KOPT-K1 (cell line): ENCODE measurements at regions not wholly inside any gene's neighbourhood (a gene's known extent, or its start where the extent isn't known, plus 50 kb on each side); places are given as distances from the start of the nearest gene placed in this dataset.
"Not testable (repeated sequence)": the region's sequence is repeated elsewhere in the genome, so short reads cannot be mapped to it uniquely, and the experiment has no call there.

ENCODE experiments used
- H3K27ac ChIP-seq: fragments of 200-600 bp; sonication (generic); 2 replicates; pipeline ENCODE4 v1.5.1; 2016; ENCODE audit warnings: antibody characterized with exemption, mild to moderate bottlenecking, low read depth, low read length; ENCODE audit not compliant: poor library complexity, severe bottlenecking
- H3K36me3 ChIP-seq: fragments of 200-600 bp; sonication (generic); 2 replicates; pipeline ENCODE4 v1.5.1; 2017; ENCODE audit warnings: antibody characterized with exemption, mild to moderate bottlenecking, low read length, moderate library complexity; ENCODE audit not compliant: insufficient read depth
- H3K9me3 ChIP-seq: fragments of 200-600 bp; sonication (generic); 2 replicates; pipeline ENCODE4 v1.5.1; 2017; ENCODE audit warnings: antibody characterized with exemption, low read length, mild to moderate bottlenecking; ENCODE audit not compliant: insufficient read depth, poor library complexity, severe bottlenecking

DNA sequence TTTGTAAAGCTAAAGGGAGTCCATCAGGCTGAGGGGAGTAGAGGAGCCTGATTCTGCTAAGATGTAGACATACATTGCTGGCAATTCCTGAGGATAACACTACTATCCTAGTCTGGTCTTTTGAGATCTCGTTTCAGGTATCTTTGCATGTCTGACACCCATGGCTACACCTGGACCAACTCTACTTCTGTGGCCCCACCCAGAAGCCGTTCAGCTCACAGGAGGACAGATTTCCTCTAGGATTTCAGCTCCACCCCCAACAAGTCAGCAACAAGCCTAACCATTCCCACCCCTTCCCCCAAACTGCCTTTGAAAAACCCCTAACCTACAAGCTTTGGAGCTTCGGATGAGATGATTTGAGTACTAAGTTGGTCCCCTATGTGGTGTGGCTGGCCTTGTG is 848.2 kb downstream of the NLGN4X start:
- Histone ChIP-seq H3K27ac (no peak overlapping the region), H3K36me3 (no peaks in the 10 kb centered on the region), H3K9me3 (no peaks in the 10 kb centered on the region)

GRCh38 chrX:5341902-5342301 is 886.8 kb downstream of the NLGN4X start:
- H3K36me3 ChIP-seq: no peaks in the 10 kb centered on the region
- H3K27ac ChIP-seq: no peak overlapping the region
- no peaks in the 10 kb centered on the region for H3K9me3 ChIP-seq

GRCh38 chrX:5337160-5337559 is 891.5 kb downstream of the NLGN4X start:
- Histone ChIP-seq H3K9me3 (no peaks in the 10 kb centered on the region), H3K36me3 (no peaks in the 10 kb centered on the region), H3K27ac (no peak overlapping the region)

GRCh38 chrX:5324546-5324945 is 904.1 kb downstream of the NLGN4X start:
- Histone ChIP-seq H3K36me3 (no peaks in the 10 kb centered on the region), H3K9me3 (no peaks in the 10 kb centered on the region), H3K27ac (no peak overlapping the region)

GRCh38 chrX:5314148-5314547 is 914.5 kb downstream of the NLGN4X start:
- Histone ChIP-seq H3K27ac (no peak overlapping the region), H3K36me3 (no peaks in the 10 kb centered on the region), H3K9me3 (no peaks in the 10 kb centered on the region)

GRCh38 chrX:5307416-5307815 is 921.3 kb downstream of the NLGN4X start:
- Histone ChIP-seq H3K36me3 (no peaks in the 10 kb centered on the region), H3K9me3 (no peaks in the 10 kb centered on the region), H3K27ac (no peak overlapping the region)

- Histone ChIP-seq H3K27ac (no peak overlapping the region), H3K9me3 (no peaks in the 10 kb centered on the region)
These were observed 922.0 kb downstream of the NLGN4X start for GRCh38 chrX:5306654-5307121.

GRCh38 chrX:5305452-5305851 is 923.2 kb downstream of the NLGN4X start:
- H3K9me3 ChIP-seq: no peaks in the 10 kb centered on the region
- no peak overlapping the region for H3K27ac ChIP-seq
- no peaks in the 10 kb centered on the region for H3K36me3 ChIP-seq

More at GRCh38 chrX:5306654-5307121, 922.0 kb downstream of the NLGN4X start:
- no peaks in the 10 kb centered on the region for H3K36me3 ChIP-seq

DNA sequence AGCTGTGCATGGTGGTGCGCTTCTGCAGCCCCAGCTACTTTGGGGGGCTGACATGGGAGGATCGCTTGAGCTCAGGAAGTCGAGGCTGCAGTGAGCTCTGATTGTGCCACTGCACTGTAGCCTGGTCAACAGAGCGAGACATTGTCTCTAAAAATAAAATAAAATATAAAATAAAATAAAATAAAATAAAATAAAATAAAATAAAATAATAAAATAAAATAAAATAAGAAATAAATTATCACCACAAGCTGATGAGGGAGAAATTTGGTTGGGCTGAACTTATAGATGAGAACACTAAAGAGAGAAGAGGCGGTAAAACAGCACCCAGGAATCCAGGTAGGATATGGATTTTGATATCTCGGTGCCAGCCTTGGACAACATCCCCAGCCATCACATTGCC is 933.7 kb downstream of the NLGN4X start:
- H3K36me3 ChIP-seq: no peaks in the 10 kb centered on the region
- H3K27ac ChIP-seq: no peak overlapping the region
- H3K9me3 ChIP-seq: no peaks in the 10 kb centered on the region

DNA sequence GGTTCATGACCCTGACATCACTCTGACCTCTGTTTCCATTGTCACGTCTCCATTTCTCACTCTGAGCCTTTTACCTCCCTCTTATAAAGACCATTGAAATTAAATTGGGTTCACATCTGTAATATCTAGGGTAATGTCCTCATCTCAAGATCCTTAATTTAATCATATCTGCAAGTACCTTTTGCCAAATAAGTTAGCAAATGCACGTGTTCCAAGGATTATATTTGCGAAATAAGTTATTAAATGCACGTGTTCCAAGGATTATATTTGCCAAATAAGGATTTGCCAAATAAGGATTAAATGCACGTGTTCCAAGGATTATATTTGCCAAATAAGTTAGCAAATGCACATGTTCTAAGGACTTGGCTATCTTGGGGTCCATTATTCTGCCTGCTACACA is 938.0 kb downstream of the NLGN4X start:
- no peaks in the 10 kb centered on the region for H3K9me3 ChIP-seq
- no peaks in the 10 kb centered on the region for H3K36me3 ChIP-seq
- H3K27ac ChIP-seq: no peak overlapping the region

- not testable (repeated sequence) for H3K36me3 ChIP-seq, H3K9me3 ChIP-seq, H3K27ac ChIP-seq
These were observed 938.7 kb downstream of the NLGN4X start for GRCh38 chrX:5289949-5290348.

GRCh38 chrX:5278908-5279307 is 949.8 kb downstream of the NLGN4X start:
- H3K27ac ChIP-seq: no peak overlapping the region
- H3K36me3 ChIP-seq: no peaks in the 10 kb centered on the region
- no peaks in the 10 kb centered on the region for H3K9me3 ChIP-seq

GRCh38 chrX:5265324-5265850 is 963.3 kb downstream of the NLGN4X start:
- H3K27ac ChIP-seq: no peak overlapping the region
- H3K36me3 ChIP-seq: no peaks in the 10 kb centered on the region
- H3K9me3 ChIP-seq: no peaks in the 10 kb centered on the region

GRCh38 chrX:5250106-5250505 is 978.6 kb downstream of the NLGN4X start:
- Histone ChIP-seq H3K9me3 (no peaks in the 10 kb centered on the region), H3K27ac (no peak overlapping the region), H3K36me3 (no peaks in the 10 kb centered on the region)

DNA sequence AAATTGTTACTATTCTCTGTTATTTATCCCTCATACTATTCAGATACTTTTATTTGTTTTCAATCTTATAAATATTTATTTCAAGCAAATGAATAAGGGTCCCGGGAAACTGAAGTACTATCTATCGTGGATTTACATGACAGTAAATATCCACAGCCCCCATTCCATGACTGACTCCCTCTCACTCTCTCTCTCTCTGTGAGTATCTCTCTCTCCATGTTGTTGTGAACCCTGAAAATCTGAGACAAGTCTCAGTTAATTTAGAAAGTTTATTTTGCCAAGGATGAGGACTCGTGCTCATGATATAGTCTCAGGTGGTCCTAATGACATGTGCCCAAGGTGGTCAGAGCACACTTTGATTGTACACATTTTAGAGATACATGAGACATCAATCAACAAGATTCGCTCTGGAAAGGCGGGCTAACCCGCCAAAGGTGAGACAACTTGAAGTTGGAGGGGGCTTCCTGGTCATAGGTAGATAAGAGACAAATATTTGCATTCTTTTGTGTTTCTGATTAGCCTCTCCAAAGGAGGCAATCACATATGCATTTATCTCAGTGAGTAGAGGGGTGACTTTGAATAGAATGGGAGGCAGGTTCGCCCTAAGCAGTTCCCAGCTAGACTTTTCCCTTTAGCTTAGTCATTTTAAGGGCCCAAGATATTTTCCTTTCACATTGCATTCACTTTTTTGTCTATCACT is 986.4 kb downstream of the NLGN4X start:
- H3K27ac ChIP-seq: no peak overlapping the region

DNA sequence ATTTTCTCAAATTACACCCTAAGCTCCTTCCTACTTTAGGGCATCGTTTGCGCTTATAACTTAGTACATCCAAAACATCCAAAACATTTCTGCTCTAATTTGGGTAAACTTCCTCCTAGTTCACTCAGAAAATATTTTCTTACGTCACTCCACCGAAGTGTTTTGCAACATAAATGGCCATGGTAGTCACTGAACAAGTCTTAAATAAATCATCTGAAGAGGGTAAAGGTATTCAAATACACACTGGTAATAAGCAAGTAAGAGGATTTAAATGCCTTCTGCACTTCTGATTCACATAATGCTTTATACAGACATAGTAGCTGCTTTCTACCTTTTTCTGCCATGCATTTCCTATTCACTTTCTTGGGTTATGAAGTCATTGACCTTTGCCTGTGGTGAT is 991.9 kb downstream of the NLGN4X start:
- Histone ChIP-seq H3K27ac (no peak overlapping the region), H3K36me3 (no peaks in the 10 kb centered on the region), H3K9me3 (no peaks in the 10 kb centered on the region)

More for the DNA sequence above, 986.4 kb downstream of the NLGN4X start:
- H3K36me3 ChIP-seq: no peaks in the 10 kb centered on the region
- H3K9me3 ChIP-seq: no peaks in the 10 kb centered on the region
